Astrocyte of the hippocampus (primary cell): ENCODE measurements at regions not wholly inside any gene's neighbourhood (a gene's known extent, or its start where the extent isn't known, plus 50 kb on each side); places are given as distances from the start of the nearest gene placed in this dataset.
"Not testable (repeated sequence)": the region's sequence is repeated elsewhere in the genome, so short reads cannot be mapped to it uniquely, and the experiment has no call there.

Experiments used
- DNase-seq: peaks from one replicate; pipeline ENCODE4 v3.0.0; 2011; ENCODE audit warnings: low read depth, low spot score

DNA sequence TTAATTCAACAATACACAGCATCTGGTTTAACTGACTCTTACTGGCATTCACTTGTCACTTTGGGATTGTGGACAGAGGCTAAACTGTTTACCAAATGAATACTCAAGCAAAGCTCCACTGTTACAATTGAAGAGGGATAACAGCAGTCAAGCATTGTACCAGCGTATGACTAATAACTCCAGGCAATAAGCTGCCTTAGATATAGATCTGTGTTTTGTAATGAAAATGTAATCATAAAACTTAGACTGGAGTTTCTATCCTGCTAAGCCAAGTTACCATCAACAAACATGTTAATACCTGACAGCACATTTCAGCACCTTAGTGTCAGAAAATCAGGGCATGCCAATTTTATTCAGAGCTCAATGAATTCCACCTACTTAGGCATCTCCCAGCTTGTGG is 889.5 kb downstream of the EPHA4 start:
- DNase-seq = no peak

- no peak for DNase-seq
Measured at GRCh38 chr2:220684099-220684498, 888.0 kb downstream of the EPHA4 start.

- peak; percentile 82 for DNase-seq
Measured at GRCh38 chr2:220687231-220687843, 884.8 kb downstream of the EPHA4 start.

- no peak for DNase-seq
Measured at GRCh38 chr2:220695397-220696279, 876.5 kb downstream of the EPHA4 start.

DNA sequence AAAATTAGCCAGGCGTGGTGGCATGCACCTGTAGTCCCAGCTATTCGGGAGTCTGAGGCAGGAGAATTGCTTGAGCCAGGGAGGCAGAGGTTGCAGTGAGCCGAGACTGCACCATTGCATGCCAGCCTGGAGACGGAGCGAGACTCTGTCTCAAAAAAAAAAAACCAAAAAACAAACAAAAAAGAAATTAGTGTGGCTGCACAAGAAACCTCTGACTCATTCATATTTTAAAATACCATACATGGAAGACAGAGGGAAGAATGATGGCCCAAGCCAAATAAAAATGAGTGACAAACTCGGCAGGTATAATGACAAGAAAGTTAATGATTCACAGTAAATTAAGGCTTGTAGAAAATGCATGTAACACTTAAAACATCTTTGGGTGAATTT is 875.8 kb downstream of the EPHA4 start:
- DNase-seq = no peak

DNA sequence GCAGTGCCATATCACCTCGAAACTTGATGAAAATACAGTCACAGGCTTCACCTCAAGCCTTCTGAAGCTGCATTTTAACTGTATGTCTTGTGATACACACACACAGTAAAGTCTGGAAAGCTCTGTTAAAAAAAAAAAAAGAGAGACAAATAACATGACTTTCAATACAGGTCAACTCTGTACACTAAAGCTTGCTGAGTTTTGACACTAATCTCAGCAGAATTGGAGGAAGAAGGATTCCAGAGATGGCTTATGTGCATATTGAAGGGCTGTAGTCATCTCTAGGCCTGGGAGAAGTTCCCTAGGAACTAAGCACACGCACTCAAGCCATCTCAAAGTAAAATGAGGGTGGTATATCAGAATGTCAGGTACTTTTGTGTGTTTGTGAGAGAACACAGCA is 875.1 kb downstream of the EPHA4 start:
- DNase-seq = no peak

- no peak for DNase-seq
Measured at GRCh38 chr2:220701115-220701514, 871.0 kb downstream of the EPHA4 start.

- DNase-seq = peak; percentile 87
Measured at GRCh38 chr2:220703279-220703678, 868.8 kb downstream of the EPHA4 start.

GRCh38 chr2:220704081-220704480 is 868.0 kb downstream of the EPHA4 start:
- no peak for DNase-seq

GRCh38 chr2:220704810-220705209 is 867.3 kb downstream of the EPHA4 start:
- DNase-seq = no peak

GRCh38 chr2:220705678-220706077 is 866.4 kb downstream of the EPHA4 start:
- DNase-seq = no peak

DNA sequence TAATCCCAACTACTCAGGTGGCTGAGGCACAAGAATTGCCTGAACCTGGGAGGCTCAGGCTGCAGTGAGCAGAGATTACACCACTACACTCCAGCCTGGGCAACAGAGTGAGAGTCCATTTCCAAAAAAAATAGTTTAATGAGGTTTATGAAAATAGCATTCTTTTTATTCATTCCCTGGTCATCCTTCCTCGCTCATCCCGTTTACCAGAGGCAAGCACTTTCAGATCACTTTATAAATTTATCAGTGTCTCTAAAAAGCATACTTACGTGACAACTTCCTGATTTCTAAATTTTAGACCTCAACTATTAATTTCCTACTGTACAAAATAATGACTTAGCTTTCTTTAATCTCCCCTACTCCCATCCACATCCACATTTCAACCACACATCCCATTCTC is 864.8 kb downstream of the EPHA4 start:
- no peak for DNase-seq

DNA sequence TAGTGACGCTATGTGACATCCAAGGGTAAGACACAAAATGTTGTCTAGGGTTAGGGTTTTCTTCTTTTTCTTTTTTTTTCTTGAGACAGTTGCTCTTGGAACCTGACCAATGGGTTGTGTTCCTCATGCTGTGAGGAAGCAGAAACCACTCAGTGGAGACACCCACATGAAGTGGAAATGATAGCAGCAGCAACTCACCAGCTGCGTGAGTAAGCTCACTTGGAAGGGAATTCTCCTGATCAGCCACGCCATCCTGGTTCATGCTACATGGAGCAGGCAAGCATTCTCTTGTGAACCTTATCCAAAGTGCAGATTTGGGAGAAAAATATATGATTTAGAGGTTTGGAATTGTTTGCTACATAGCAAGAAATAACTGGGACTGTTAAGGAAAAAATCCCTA is 863.7 kb downstream of the EPHA4 start:
- peak; percentile 30 for DNase-seq

GRCh38 chr2:220717283-220717682 is 854.8 kb downstream of the EPHA4 start:
- no peak for DNase-seq

DNA sequence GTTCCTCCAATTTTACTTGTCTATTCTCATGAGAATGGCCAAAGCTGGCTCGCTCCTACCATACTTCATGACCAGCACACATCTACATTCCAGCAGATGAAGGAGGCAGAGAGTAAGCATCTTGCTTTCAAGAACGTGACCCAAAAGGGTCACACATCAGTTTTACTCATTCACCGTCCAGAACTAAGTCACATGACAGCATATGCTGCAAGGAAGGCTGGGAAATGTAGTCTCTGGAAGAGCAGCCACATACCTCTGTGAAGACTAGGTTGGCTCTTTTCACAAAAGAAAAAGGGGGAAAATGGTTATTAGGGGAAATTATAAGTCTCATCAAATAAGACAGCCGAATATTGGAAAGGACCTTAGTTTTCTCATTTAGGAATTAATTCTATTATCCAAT is 835.3 kb downstream of the EPHA4 start:
- no peak for DNase-seq

GRCh38 chr2:220743203-220743602 is 828.9 kb downstream of the EPHA4 start:
- no peak for DNase-seq

GRCh38 chr2:220744861-220745260 is 827.2 kb downstream of the EPHA4 start:
- no peak for DNase-seq

GRCh38 chr2:220745682-220746081 is 826.4 kb downstream of the EPHA4 start:
- DNase-seq = no peak

DNA sequence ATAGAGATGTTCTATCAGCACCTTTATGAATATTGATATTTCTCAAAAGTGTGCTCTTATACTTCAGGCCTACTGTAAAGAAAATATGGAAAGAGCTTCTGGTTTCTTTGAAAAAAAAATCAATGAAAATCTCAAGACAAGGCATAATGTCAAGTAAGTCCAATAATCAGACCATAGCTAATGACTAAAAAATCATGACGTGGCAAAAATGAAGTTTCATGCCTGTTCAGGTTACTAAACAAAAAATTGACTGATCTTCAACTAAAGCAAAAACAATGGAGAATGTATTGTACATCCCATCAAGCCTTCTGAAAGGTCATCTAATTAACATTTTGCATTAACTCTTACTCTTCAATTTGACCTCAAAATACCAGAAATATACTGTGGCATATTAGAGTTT is 824.4 kb downstream of the EPHA4 start:
- no peak for DNase-seq

DNA sequence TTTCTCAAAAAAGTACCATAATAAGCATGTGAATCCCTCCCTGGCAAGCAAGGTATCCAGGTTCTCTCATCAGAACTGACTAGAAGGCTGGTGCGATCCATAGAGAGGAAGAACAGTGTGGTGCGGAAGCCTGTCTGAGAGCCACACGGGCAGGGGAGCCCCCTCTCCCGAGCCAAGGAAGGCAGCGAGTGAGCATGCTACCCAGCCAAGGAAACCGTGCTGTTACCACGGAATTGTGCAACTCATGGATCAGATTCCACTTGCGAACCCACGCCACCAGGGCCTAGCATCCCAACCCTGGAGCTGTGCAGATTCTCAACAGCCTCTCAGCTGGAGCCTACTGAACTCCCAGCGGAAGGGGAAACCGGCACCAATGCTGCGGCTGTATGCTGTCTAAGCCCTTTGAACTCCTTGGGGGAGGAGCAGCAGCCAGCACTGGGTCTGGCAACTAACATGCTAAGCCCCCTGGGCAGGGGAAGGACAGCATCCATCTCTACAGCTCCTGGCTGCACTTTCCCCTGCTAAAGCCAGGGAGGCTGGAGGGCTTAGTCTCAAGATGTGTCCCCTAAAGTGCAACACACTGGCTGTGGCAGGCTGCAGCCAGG is 823.1 kb downstream of the EPHA4 start:
- no peak for DNase-seq

DNA sequence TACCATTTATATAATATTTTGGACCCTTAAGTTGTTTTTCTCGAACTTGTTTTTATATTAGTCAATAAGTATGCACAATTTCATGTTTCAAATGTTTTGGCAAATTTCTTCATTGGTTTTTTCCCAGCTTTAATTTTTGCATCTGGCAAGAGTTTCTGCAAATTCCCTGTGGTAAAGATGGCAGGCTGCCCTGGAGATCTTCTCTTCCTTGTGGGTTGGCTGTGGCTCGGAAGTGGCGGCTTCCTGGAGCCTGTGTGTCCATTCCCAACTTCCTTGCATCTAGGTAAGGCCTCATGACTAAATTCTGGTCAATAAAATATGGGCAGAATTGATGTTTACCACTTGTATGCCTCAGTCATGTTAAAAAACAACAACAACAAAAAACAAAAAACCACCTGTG is 818.6 kb downstream of the EPHA4 start:
- DNase-seq = peak; percentile 66

- DNase-seq = no peak
Measured at GRCh38 chr2:220756653-220757052, 815.5 kb downstream of the EPHA4 start.

DNA sequence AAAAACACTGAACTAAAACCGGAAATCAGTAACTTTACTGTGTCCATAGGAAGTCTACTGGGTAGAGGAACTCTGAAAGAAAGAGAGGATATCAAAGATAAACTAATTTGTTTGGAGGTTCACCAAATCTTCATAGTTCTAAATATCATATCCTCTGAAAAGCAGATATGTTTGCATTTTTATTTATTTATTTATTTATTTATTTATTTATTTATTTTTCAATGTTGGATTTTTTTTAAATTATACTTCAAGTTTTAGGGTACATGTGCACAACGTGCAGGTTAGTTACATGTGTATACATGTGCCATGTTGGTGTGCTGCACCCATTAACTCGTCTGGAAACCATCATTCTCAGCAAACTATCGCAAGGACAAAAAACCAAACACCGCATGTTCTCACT is 813.7 kb downstream of the EPHA4 start:
- not testable (repeated sequence) for DNase-seq
